ENCODE measurements at regions not wholly inside any gene's neighbourhood (a gene's known extent, or its start where the extent isn't known, plus 50 kb on each side); places are given as distances from the start of the nearest gene placed in this dataset.

DNA sequence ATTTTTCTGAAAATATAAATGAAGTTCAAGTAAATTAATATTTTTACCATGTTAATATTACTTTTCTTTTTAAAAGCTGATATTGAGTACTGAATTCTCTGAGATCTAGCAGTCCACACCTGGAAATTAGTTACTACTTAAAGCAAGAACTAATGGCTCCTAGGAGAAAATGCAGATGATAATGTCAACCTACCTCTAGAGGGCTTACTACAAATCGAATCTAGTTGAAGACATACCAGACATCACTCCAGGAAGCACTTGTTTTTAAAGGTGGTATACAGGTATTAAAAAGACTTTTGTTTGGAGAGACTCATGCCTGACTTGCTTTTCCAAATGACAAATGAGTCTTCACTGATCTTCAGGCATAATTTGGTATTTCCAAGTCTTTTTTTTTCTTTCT lies 516.4 kb upstream of the BOD1L1 start:
- no peak for DNase-seq (ENCODE audit: extremely low spot score, unreplicated experiment)
- no peak for TF ChIP-seq CTCF (IDR thresholded peaks at IDR 0.05)
- H3K4me1 Mint-ChIP-seq (ENCODE audit: unreplicated experiment): no peaks in the 10 kb centered on the region
- no peaks in the 10 kb centered on the region for H3K36me3 Mint-ChIP-seq (ENCODE audit: unreplicated experiment)
- H3K9me3 Mint-ChIP-seq (ENCODE audit: unreplicated experiment): peaks cover 7% of the 10 kb centered on the region
- no peak overlapping the region for H3K27ac Mint-ChIP-seq (ENCODE audit: unreplicated experiment)
- H3K27me3 Mint-ChIP-seq (ENCODE audit: unreplicated experiment): no peaks in the 10 kb centered on the region
- no peak overlapping the region for H3K4me3 Mint-ChIP-seq (ENCODE audit: unreplicated experiment)

DNA sequence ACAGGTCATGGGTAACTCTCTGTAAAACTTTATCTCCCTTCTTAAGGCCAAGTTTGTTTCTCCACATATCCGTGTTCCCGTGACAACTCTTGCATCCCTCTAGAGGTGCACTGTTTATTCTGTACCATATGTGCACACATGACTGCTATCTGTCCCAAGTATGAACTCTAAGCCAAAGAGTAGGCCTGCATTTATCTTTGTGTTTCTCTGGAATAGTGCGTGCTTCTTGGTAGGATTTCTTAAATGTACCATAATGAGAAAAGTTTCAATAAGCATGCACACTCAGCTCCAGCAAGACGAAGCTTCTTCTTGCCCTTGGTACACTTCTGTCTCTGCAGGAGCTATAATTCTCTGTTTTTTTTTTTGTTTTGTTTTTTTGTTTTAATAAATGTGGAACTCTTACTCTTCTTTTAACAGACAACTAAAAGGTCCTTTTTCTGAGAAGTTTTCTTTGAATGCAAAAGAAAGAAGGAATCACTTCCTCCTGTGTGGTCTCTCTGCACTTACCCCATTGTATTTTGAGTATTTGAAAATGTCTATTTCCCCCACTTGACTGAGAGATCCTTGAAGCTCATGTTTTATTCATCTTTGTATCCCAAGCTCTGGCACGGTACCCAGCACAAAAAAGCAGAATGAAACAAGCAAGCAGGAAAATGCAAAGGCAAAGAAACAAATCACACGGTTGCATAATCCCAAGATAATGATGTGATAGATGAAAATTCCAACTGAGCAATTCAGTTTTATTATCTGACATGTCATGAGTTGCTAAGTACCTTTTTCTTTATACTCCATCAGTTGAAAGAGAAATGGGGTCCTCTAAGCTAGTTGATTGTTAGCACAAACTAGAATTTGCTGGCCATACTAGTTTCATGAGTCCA lies 521.9 kb upstream of the BOD1L1 start:
- TF ChIP-seq CTCF (IDR thresholded peaks at IDR 0.05): no peak
- Mint-ChIP-seq H3K27ac (ENCODE audit: unreplicated experiment) (no peak overlapping the region), H3K4me3 (ENCODE audit: unreplicated experiment) (no peak overlapping the region), H3K27me3 (ENCODE audit: unreplicated experiment) (peaks cover 3% of the 10 kb centered on the region), H3K9me3 (ENCODE audit: unreplicated experiment) (no peaks in the 10 kb centered on the region), H3K36me3 (ENCODE audit: unreplicated experiment) (peaks cover 1% of the 10 kb centered on the region), H3K4me1 (ENCODE audit: unreplicated experiment) (no peaks in the 10 kb centered on the region)
- DNase-seq (ENCODE audit: extremely low spot score, unreplicated experiment): no peak

GRCh38 chr4:14151101-14151500 lies 523.6 kb upstream of the BOD1L1 start:
- Mint-ChIP-seq H3K27ac (ENCODE audit: unreplicated experiment) (no peak overlapping the region), H3K36me3 (ENCODE audit: unreplicated experiment) (peaks cover 1% of the 10 kb centered on the region), H3K27me3 (ENCODE audit: unreplicated experiment) (peaks cover 9% of the 10 kb centered on the region), H3K9me3 (ENCODE audit: unreplicated experiment) (no peaks in the 10 kb centered on the region), H3K4me1 (ENCODE audit: unreplicated experiment) (no peaks in the 10 kb centered on the region), H3K4me3 (ENCODE audit: unreplicated experiment) (no peak overlapping the region)
- no peak for DNase-seq (ENCODE audit: extremely low spot score, unreplicated experiment)
- TF ChIP-seq CTCF (IDR thresholded peaks at IDR 0.05): no peak

- TF ChIP-seq CTCF (IDR thresholded peaks at IDR 0.05): no peak
- no peak overlapping the region for H3K27ac Mint-ChIP-seq (ENCODE audit: unreplicated experiment)
- H3K9me3 Mint-ChIP-seq (ENCODE audit: unreplicated experiment): no peaks in the 10 kb centered on the region
Measured at GRCh38 chr4:14152834-14153519, 525.5 kb upstream of the BOD1L1 start.

DNA sequence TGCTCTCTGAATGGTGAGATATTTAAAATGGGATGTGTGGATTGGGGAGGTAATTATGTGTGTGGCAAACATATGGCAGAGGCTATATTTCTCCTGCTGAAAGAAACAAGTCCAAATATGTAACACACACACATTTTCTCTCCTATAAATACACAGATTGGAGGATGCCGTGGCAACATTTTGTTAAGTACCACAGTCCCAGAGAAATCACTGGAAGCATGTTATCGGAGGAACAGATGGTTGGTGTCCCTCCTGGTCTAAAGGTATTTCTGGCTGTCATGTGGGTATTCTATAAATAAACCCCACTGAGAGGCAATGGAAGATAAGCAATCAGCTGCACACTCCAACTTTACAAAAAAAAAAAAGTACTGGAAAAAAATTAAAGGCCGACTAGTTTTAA lies 528.3 kb upstream of the BOD1L1 start:
- TF ChIP-seq CTCF (IDR thresholded peaks at IDR 0.05): no peak
- Mint-ChIP-seq H3K27ac (ENCODE audit: unreplicated experiment) (no peak overlapping the region), H3K4me1 (ENCODE audit: unreplicated experiment) (no peaks in the 10 kb centered on the region), H3K36me3 (ENCODE audit: unreplicated experiment) (no peaks in the 10 kb centered on the region), H3K9me3 (ENCODE audit: unreplicated experiment) (no peaks in the 10 kb centered on the region), H3K4me3 (ENCODE audit: unreplicated experiment) (no peak overlapping the region), H3K27me3 (ENCODE audit: unreplicated experiment) (peaks cover 26% of the 10 kb centered on the region)
- no peak for DNase-seq (ENCODE audit: extremely low spot score, unreplicated experiment)

More at GRCh38 chr4:14152834-14153519, 525.5 kb upstream of the BOD1L1 start:
- Mint-ChIP-seq H3K4me1 (ENCODE audit: unreplicated experiment) (no peaks in the 10 kb centered on the region), H3K27me3 (ENCODE audit: unreplicated experiment) (peaks cover 21% of the 10 kb centered on the region), H3K4me3 (ENCODE audit: unreplicated experiment) (no peak overlapping the region), H3K36me3 (ENCODE audit: unreplicated experiment) (peaks cover 1% of the 10 kb centered on the region)
- DNase-seq (ENCODE audit: extremely low spot score, unreplicated experiment): no peak
